ENCODE measurements at regions not wholly inside any gene's neighbourhood (a gene's known extent, or its start where the extent isn't known, plus 50 kb on each side); places are given as distances from the start of the nearest gene placed in this dataset.

DNA sequence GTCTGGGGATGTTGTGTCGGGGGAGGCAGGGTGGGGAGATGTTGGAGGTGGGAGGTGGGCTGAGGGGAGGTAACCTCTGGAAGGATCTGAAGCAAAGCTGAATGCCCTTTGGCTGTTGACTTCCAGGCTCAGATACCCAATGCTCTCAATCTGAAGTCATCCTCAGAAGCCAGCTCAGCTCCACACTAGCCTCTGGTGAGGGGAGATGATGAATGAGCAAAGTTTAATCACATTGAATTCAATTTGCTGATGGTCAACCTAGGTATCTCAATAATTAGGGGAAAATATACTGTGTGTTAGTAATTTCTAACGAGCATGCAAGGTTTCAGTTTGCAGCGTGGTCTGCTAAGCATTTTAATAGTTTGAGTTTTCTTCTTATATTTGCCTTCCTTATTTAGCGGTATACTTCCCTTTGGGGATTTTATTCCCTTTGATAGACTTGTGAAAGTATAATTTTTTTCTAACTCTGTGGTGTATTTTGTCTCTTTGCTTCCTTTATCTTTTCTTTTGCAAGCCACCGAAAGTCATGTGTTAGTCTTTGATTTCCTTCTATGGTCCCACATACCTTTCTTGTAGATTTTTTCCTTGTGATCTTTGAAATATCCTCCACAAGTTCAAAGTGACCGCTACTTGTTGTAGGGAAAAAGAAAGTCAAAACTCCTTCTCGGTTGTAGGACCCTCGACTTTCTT is 146.3 kb upstream of the LEF1 start:
- TF ChIP-seq, protein P1, sequence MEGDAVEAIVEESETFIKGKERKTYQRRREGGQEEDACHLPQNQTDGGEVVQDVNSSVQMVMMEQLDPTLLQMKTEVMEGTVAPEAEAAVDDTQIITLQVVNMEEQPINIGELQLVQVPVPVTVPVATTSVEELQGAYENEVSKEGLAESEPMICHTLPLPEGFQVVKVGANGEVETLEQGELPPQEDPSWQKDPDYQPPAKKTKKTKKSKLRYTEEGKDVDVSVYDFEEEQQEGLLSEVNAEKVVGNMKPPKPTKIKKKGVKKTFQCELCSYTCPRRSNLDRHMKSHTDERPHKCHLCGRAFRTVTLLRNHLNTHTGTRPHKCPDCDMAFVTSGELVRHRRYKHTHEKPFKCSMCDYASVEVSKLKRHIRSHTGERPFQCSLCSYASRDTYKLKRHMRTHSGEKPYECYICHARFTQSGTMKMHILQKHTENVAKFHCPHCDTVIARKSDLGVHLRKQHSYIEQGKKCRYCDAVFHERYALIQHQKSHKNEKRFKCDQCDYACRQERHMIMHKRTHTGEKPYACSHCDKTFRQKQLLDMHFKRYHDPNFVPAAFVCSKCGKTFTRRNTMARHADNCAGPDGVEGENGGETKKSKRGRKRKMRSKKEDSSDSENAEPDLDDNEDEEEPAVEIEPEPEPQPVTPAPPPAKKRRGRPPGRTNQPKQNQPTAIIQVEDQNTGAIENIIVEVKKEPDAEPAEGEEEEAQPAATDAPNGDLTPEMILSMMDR (IDR thresholded peaks at IDR 0.05; ENCODE audit: low read length): no peak
- TF ChIP-seq EZH2phosphoT487 (IDR thresholded peaks at IDR 0.05; ENCODE audit: low read length): no peak

Data from MM.1S (cell line).